Left lung (tissue), 4 donors: ENCODE measurements at regions not wholly inside any gene's neighbourhood (a gene's known extent, or its start where the extent isn't known, plus 50 kb on each side); places are given as distances from the start of the nearest gene placed in this dataset.

ENCODE experiments used
- ATAC-seq: fragments of 200-7000 bp; cut with Tn5 transposase; one replicate; pipeline ENCODE4 v1.9.1; 2020; ENCODE audit warnings: moderate library complexity
- DNase-seq, 4 donors: peaks; one replicate each; pipeline ENCODE4 v3.0.0-alpha.2; 2013 to 2020
- H3K27ac ChIP-seq, 2 donors: fragments of 200-600 bp; sonication (generic) in 1 of 2; one replicate each; pipeline versions ENCODE4 v1.5.0 to v1.8.0; 2020 to 2021
- H3K27me3 ChIP-seq, 2 donors: fragments of 200-600 bp; sonication (generic) in 1 of 2; one replicate each; pipeline versions ENCODE4 v1.5.0 to v1.8.0; 2020 to 2021
- H3K36me3 ChIP-seq, 2 donors: fragments of 200-600 bp; sonication (generic) in 1 of 2; one replicate each; pipeline versions ENCODE4 v1.5.0 to v1.8.0; 2020 to 2021
- H3K4me1 ChIP-seq, 2 donors: fragments of 200-600 bp; one replicate each; pipeline ENCODE4 v1.8.0; 2021
- H3K4me3 ChIP-seq, 2 donors: fragments of 200-600 bp; sonication (generic) in 1 of 2; one replicate each; pipeline versions ENCODE4 v1.5.0 to v1.8.0; 2020 to 2021; ENCODE audit warnings: mild to moderate bottlenecking in 1 of 2
- H3K9me3 ChIP-seq, 2 donors: fragments of 200-600 bp; sonication (generic) in 1 of 2; one replicate each; pipeline versions ENCODE4 v1.5.0 to v1.8.0; 2020 to 2021
- CTCF ChIP-seq, 2 donors: fragments of 200-600 bp; sonication (generic) in 1 of 2; IDR thresholded peaks; one replicate each; pipeline versions ENCODE4 v1.5.0 to v1.8.0; 2021; ENCODE audit warnings: antibody characterized with exemption in 2 of 2
- intact Hi-C, 2 donors: fragments of 100-400 bp; cut with DNase I; formaldehyde crosslinking; loops; one replicate each; pipeline versions ENCODE4 v1.11.2 to v1.14.2; 2022
- donor health status: DM: no; HTN: yes; CAD: no.
- donor health status: DM: no; HTN: no; CAD: no.

GRCh38 chr6:91267246-91267645 is 680.4 kb upstream of the MAP3K7 start:
- H3K27ac ChIP-seq: no peak overlapping the region
- TF ChIP-seq CTCF (IDR thresholded peaks at IDR 0.05): no peak
- no peaks in the 10 kb centered on the region for H3K36me3 ChIP-seq
- DNase-seq: no peak
- intact Hi-C loops: no loop called here
- H3K9me3 ChIP-seq: peaks cover 0 to 6% of the 10 kb centered on the region in 2 donors
- H3K4me3 ChIP-seq: no peak overlapping the region
- no peaks in the 10 kb centered on the region for H3K4me1 ChIP-seq
- H3K27me3 ChIP-seq: no peaks in the 10 kb centered on the region
- ATAC-seq: no peak

GRCh38 chr6:91266156-91266555 is 679.3 kb upstream of the MAP3K7 start:
- Histone ChIP-seq H3K27me3 (no peaks in the 10 kb centered on the region), H3K36me3 (no peaks in the 10 kb centered on the region), H3K27ac (no peak overlapping the region), H3K4me1 (no peaks in the 10 kb centered on the region), H3K9me3 (no peaks in the 10 kb centered on the region), H3K4me3 (no peak overlapping the region)
- no peak for TF ChIP-seq CTCF (IDR thresholded peaks at IDR 0.05)
- no peak for ATAC-seq
- intact Hi-C loops: no loop called here
- peak in 2 of 4 donors; percentile 21 to 27 for DNase-seq

GRCh38 chr6:91243436-91243835 is 656.6 kb upstream of the MAP3K7 start:
- DNase-seq: no peak
- TF ChIP-seq CTCF (IDR thresholded peaks at IDR 0.05): no peak
- Histone ChIP-seq H3K36me3 (no peaks in the 10 kb centered on the region), H3K4me1 (no peaks in the 10 kb centered on the region), H3K9me3 (no peaks in the 10 kb centered on the region), H3K27me3 (no peaks in the 10 kb centered on the region), H3K4me3 (no peak overlapping the region), H3K27ac (no peak overlapping the region)
- intact Hi-C loops: no loop called here
- no peak for ATAC-seq

GRCh38 chr6:91242614-91242949 is 655.7 kb upstream of the MAP3K7 start:
- no peaks in the 10 kb centered on the region for H3K4me1 ChIP-seq
- no peaks in the 10 kb centered on the region for H3K36me3 ChIP-seq
- no peak overlapping the region for H3K27ac ChIP-seq
- no peak for ATAC-seq
- H3K27me3 ChIP-seq: no peaks in the 10 kb centered on the region
- TF ChIP-seq CTCF (IDR thresholded peaks at IDR 0.05): no peak
- intact Hi-C loops: no loop called here
- H3K4me3 ChIP-seq: no peak overlapping the region
- no peaks in the 10 kb centered on the region for H3K9me3 ChIP-seq
- DNase-seq: no peak

DNA sequence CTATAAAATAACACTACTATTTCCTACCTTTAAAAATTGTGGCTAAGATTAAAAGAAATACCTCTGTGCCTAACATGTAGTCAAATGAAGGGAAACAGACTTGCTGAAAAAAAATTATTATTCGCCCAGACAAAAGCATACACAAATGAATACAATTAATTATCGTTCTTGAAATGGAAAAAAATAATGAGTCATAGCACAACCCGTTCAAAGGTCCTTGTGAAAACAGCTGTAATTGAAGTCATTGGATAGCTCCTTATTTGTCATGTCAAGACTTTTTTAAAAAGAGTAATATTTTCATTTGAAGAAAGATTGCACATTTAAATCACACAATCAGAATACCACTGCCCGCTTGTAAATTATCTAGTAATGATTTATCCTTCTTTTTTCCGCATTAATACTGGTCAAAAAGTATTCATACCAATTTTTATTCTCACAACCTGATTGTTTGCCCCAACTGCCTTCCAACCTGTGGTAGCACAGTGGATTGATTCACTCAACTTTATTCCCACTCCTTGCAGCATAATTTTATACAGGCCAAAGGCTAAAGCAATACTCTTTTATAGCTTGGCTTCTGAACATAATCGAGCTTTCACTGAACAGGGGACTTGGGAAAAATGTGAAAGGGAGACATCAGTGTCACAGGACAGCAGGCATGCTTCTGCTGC is 655.2 kb upstream of the MAP3K7 start:
- Histone ChIP-seq H3K27ac (no peak overlapping the region), H3K4me1 (no peaks in the 10 kb centered on the region), H3K9me3 (no peaks in the 10 kb centered on the region), H3K4me3 (no peak overlapping the region), H3K36me3 (no peaks in the 10 kb centered on the region), H3K27me3 (no peaks in the 10 kb centered on the region)
- DNase-seq: no peak
- intact Hi-C loops: no loop called here
- no peak for TF ChIP-seq CTCF (IDR thresholded peaks at IDR 0.05)
- ATAC-seq: no peak
